Duodenal mucosa (tissue), 2 donors: ENCODE measurements at regions not wholly inside any gene's neighbourhood (a gene's known extent, or its start where the extent isn't known, plus 50 kb on each side); places are given as distances from the start of the nearest gene placed in this dataset.

Experiments used
- H3K27ac ChIP-seq: one replicate; pipeline ENCODE4 v1.7.0; 2013; ENCODE audit warnings: low read depth, low read length
- H3K27me3 ChIP-seq, 2 donors: one replicate each; pipeline ENCODE4 v1.7.0; 2013; ENCODE audit warnings: low read length in 2 of 2, control low read depth in 1 of 2; ENCODE audit not compliant: insufficient read depth in 2 of 2, control insufficient read depth in 1 of 2
- H3K36me3 ChIP-seq, 2 donors: one replicate each; pipeline ENCODE4 v1.7.0; 2013; ENCODE audit warnings: low read length in 2 of 2, control low read depth in 1 of 2; ENCODE audit not compliant: insufficient read depth in 2 of 2, control insufficient read depth in 1 of 2
- H3K4me1 ChIP-seq, 2 donors: one replicate each; pipeline ENCODE4 v1.7.0; 2013; ENCODE audit warnings: low read length in 2 of 2, control low read depth in 1 of 2; ENCODE audit not compliant: insufficient read depth in 2 of 2, control insufficient read depth in 1 of 2
- H3K4me3 ChIP-seq, 2 donors: one replicate each; pipeline ENCODE4 v1.7.0; 2013; ENCODE audit warnings: low read length in 2 of 2, low read depth in 1 of 2
- H3K9ac ChIP-seq, 2 donors: one replicate each; pipeline ENCODE4 v1.7.0; 2013; ENCODE audit warnings: low read length in 2 of 2, low read depth in 1 of 2
- H3K9me3 ChIP-seq, 2 donors: one replicate each; pipeline ENCODE4 v1.7.0; 2013; ENCODE audit warnings: low read length in 2 of 2, control low read depth in 1 of 2; ENCODE audit not compliant: control insufficient read depth in 1 of 2

DNA sequence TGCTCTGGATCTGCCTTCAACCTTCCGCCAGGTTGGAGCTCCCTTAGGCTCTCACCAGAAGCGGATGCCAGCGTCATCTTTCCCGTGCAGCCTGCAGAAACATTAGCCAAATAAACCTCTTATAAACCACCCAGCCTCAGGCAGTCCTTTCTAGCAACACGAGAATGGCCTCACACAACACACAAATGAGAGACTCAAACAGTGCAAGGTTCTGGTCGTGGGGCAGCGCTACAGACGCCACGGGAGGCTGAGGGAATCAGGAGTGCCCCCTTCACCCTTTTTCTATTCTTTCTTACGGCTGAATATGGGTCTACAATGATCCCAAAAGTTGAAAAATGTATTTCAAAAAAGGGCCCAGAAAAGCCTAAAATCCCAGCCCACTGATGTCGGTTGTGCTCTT, 96.4 kb downstream of the FOXL3 start:
- H3K9me3 ChIP-seq: peaks cover 0 to 6% of the 10 kb centered on the region in 2 donors
- H3K9ac ChIP-seq: no peak overlapping the region
- H3K27me3 ChIP-seq: no peaks in the 10 kb centered on the region
- H3K36me3 ChIP-seq: no peaks in the 10 kb centered on the region
- no peak overlapping the region for H3K27ac ChIP-seq
- no peak overlapping the region for H3K4me3 ChIP-seq
- peaks cover 0 to 3% of the 10 kb centered on the region in 2 donors for H3K4me1 ChIP-seq

DNA sequence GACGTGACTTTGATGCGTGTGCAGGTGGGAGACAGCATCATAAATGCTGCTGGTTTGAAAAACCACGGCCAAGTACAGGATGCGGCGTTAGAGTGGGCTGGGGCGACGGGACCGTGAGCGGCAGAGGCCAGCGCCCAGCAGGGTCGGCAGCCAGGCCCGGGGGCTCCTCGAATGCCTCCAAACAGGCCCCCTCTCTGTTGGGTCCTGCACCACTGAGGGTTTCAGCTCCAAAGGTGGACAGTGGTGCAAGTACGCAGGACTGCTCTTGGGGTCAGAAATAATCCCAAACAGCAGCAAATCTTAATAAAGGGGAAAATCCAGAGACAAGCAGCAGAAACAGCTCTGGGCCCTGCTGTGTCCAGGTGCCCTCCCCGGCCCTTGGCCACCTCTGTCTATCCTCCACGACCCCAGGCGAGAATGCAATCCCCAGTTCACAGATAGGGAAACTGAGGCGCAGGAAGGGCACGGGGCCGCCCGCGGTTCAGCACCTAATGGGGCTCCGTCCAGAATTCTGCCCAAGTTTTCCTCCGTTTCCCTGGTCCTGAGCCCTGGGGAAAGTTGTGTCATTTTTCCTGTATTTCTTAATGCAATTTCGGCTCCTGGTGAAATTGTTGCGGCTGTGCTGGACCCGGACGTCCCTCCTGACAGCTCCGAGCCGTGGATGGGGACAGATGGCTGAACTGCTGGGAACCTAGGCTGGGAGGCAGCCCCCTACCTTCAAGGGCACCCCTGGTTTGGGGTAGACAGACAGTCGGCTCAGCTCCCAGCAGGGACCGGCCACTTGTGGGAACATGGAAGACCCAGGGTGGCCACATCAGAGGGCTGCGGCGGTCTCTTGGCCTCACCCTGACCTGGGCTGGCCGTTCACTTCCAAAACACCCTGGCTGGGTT, 97.4 kb downstream of the FOXL3 start:
- Histone ChIP-seq H3K4me1 (peaks cover 0 to 3% of the 10 kb centered on the region in 2 donors), H3K27me3 (no peaks in the 10 kb centered on the region), H3K36me3 (no peaks in the 10 kb centered on the region), H3K9me3 (peaks cover 0 to 6% of the 10 kb centered on the region in 2 donors), H3K9ac (no peak overlapping the region), H3K4me3 (no peak overlapping the region), H3K27ac (no peak overlapping the region)

DNA sequence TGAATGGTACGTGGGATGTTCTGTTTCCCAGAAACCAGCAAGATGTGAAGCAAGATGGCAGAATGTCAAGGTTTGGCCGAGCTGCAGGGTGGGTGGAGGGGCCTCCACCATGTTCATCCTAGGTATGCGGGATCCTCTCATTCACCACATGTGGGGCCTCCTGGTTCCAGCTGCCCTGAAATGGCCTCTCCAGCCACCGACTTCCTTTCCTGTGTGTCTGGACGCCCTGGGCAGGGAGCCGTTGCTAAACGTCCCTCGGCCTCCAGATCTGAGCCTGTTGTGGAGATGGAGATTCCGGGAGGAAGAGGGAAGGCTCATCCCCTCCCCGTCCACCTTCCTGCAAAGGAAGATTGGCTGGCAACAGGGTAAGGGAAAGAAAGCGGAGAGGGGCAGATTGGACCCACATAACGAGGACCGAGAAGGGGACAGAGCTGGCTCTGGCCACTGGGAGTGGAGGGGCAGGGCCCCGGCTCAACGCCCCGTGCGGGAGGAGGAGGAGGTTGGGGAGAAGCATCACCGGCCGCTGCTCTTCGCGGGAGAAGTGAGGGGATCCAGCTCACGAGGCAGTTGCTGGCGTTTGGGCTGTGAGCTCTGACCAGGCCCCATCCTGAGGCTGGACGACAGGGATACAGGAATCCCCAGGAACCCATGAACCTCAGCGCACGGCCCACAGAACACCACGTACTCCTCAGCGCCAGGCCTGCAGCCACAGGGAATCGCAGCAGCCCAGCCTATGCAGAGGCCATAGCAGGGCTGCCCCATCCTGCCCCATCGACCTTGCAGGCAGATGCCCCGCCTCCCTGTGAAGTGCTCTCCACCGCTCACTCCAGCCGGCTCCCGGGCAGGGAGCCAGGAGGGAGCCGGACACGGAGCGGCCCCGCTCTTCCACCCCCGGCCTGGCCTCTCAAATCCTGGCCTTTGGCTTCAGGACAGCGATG, 98.3 kb downstream of the FOXL3 start:
- Histone ChIP-seq H3K9ac (no peak overlapping the region), H3K27ac (no peak overlapping the region), H3K36me3 (no peaks in the 10 kb centered on the region), H3K9me3 (peaks cover 0 to 6% of the 10 kb centered on the region in 2 donors), H3K27me3 (no peaks in the 10 kb centered on the region), H3K4me1 (peaks cover 0 to 3% of the 10 kb centered on the region in 2 donors), H3K4me3 (no peak overlapping the region)

DNA sequence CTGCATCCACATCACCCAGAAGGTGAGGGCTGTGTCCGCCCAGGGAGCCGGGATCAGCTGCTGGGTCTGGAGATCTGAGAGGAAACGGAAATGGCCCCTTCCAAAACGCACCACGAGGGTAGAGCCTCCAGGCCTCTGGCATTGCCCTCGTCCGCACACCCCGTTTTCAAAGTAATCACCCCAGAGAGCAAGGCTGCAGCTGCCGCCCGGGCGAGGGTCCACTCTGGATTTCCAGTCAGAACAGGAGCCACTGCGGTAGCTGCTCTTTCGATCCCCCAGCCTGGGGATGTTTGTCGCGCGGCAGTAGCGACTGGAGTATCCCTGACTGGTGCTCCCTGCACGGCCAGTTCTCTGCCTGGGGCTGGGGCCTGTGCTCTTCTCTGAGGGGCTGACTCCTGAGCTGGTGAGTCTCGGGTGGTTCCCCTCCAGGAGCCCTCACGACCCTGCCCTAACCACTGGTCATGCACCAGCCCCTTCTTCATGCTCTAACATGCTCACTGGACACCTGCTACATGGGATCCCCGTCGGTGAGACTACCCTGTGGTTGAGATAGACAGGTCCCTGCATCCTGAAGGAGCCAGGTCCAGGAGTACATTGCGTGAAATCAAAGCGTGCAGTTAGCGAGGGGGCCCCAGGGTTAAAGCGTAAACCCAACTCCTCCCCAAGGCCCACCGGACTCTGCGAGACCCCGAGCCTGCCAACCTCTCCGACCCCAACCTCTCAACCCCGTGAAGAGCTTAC, 99.2 kb downstream of the FOXL3 start:
- peaks cover 0 to 3% of the 10 kb centered on the region in 2 donors for H3K4me1 ChIP-seq
- H3K9ac ChIP-seq: no peak overlapping the region
- no peaks in the 10 kb centered on the region for H3K36me3 ChIP-seq
- H3K27me3 ChIP-seq: no peaks in the 10 kb centered on the region
- H3K9me3 ChIP-seq: peaks cover 0 to 5% of the 10 kb centered on the region in 2 donors
- no peak overlapping the region for H3K27ac ChIP-seq
- H3K4me3 ChIP-seq: no peak overlapping the region

DNA sequence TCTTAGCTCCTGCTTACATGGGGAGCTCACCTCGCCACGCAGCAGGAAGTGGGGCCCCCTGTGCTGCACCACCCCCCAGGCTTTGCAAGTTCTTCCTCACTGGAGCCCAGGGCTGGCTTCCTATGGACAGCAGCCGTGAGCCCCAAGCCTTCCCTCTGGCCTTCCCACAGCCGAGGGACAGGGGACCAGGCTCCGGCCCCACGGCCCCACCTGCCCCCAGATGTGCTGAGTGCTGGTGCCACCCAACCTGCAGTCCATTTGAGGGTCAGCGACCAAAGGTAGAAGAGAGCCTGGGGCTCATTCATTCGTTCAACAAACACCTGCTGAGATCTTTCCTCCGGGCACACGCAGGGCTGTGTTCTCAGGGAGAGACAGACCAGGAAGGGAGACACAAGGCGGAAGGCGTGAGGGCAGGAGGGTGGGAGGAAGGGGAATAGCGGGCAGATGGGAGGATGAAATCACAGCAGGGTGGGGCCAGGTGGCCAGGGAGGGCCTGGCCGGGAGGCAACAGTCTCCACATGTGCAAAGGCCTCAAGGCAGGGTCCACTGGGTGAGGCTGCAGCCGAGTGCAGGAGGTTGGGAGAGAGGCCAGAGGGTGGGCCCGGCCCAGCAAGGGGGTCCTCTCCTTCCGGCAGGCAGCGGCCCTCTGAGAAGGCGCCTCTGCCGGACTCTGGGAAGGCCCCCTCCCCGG, 100.1 kb downstream of the FOXL3 start:
- Histone ChIP-seq H3K4me3 (no peak overlapping the region), H3K27ac (no peak overlapping the region), H3K36me3 (no peaks in the 10 kb centered on the region), H3K4me1 (peaks cover 0 to 3% of the 10 kb centered on the region in 2 donors), H3K27me3 (no peaks in the 10 kb centered on the region), H3K9me3 (no peaks in the 10 kb centered on the region), H3K9ac (no peak overlapping the region)

DNA sequence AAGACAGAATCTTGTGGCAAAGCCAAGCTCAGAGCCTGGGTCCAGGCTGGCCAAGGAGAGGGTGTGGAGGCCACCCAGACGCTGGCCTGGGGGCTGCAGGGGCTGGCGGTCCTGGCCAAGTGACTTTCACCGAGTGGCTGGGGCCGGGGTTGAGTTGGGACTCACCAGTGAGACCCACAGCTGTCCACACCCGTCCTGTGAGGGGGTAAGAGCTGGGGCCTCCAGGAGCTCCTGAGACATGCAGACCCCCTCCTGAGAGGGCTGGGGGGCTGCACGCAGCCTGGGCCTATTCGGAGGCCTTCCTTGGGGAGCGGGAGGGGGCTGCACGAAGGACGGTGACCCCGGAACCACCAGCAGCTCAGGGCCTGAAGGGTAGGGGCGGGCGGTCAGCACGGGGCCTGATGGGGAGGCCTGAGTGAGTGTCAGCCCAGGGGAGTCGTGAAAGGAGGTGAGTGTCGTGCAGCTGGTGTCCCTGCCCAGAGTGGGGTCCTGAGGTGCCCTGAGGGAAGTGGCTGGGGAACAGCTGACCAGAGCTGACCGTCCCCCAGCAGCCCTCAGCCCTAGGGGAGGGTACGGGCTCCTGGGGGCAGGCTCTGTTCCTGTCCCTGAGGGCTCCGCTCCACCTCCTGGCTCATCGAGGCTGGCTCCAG, 100.9 kb downstream of the FOXL3 start:
- Histone ChIP-seq H3K27me3 (no peaks in the 10 kb centered on the region), H3K36me3 (no peaks in the 10 kb centered on the region), H3K9ac (no peak overlapping the region), H3K4me3 (no peak overlapping the region), H3K27ac (no peak overlapping the region), H3K4me1 (peaks cover 0 to 3% of the 10 kb centered on the region in 2 donors), H3K9me3 (peaks cover 2 to 3% of the 10 kb centered on the region in 2 donors)

DNA sequence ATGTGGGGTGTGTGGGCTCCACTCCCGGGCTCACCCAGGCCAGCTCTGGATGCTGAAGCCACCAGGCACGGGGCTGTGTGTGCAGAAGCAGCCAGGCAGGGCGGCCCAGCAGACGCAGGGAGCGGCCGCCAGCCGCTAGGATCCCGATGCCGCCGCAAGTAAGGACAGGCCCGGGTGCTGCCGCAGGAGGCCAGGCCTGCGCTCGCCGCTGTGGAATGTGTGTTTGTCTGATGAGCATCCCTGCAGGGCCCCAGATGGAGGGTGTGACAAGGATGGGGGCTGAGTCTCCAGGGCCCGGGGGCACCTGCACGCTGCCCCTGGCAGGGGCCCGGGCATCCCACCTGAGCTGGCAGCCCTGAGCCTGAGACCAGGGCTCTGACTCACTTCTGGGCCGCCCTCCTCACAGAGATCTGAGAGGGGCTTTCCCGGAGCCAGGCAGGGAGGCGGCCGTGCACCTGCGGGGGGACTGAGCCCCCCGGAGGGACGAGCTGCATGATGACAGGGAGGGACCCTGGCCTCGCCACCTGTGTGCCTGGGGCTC, 101.5 kb downstream of the FOXL3 start:
- Histone ChIP-seq H3K9ac (no peak overlapping the region), H3K27ac (no peak overlapping the region), H3K36me3 (no peaks in the 10 kb centered on the region), H3K27me3 (no peaks in the 10 kb centered on the region), H3K4me1 (peaks cover 0 to 3% of the 10 kb centered on the region in 2 donors), H3K9me3 (peaks cover 3 to 7% of the 10 kb centered on the region in 2 donors), H3K4me3 (no peak overlapping the region)

DNA sequence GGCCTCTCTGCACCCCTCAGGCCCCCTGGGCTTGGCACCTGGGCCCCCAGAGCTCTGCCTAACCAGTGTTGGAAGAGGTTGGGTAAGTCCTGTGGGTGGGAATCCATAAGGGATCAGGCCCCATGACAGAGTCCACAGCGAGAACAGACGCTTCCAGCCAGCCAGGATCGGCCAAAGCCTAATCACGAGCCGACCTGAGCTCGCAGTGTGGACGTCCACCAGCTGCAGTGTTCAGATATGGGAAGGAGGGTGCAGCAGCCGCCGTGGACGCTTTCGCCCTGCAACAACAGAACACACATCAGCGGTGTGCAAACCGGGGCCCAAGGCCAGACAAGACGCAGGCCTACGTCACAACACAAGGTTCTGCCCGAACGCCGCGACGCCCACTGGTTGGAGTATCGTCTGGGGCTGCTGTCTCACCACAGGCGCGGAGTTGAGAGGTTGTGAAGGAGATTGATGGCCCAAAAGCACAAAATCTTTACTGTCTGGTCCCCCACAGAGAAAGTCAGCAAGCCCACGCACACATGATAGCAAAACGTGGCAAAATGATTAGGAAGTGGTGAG, 102.1 kb downstream of the FOXL3 start:
- Histone ChIP-seq H3K27me3 (no peaks in the 10 kb centered on the region), H3K4me1 (peaks cover 0 to 3% of the 10 kb centered on the region in 2 donors), H3K9ac (no peak overlapping the region), H3K9me3 (peaks cover 3 to 7% of the 10 kb centered on the region in 2 donors), H3K27ac (no peak overlapping the region), H3K36me3 (no peaks in the 10 kb centered on the region), H3K4me3 (no peak overlapping the region)
